Activated CD8-positive, alpha-beta T cell treated with anti-CD3 and anti-CD28 coated beads for 36 hours (primary cell): ENCODE measurements at regions not wholly inside any gene's neighbourhood (a gene's known extent, or its start where the extent isn't known, plus 50 kb on each side); places are given as distances from the start of the nearest gene placed in this dataset.
A peak's percentile ranks its signal among the peaks of the same experiment; 100 is the strongest.

Experiments
- ATAC-seq: fragments of 200-7000 bp; cut with Tn5 transposase; one replicate; pipeline ENCODE4 v1.10.0; 2021; ENCODE audit warnings: mild to moderate bottlenecking, moderate library complexity
- CTCF ChIA-PET: fragments of 350-600 bp; sonication (Branson Sonifier 250); formaldehyde crosslinking; loops from one replicate; lab custom pipeline; 2021; ENCODE audit warnings: antibody characterized with exemption; lab: Charles Lee
- POLR2A ChIA-PET: fragments of 350-600 bp; sonication (Branson Sonifier 250); formaldehyde crosslinking; loops from one replicate; lab custom pipeline; 2021; ENCODE audit warnings: antibody characterized with exemption; lab: Charles Lee
- DNase-seq: peaks from one replicate; pipeline ENCODE4 v3.0.0-alpha.2; 2020
- H3K27ac Mint-ChIP-seq: one replicate; pipeline ENCODE4 v1.8.0; 2021; ENCODE audit warnings: mild to moderate bottlenecking, mixed read lengths
- H3K27me3 Mint-ChIP-seq: one replicate; pipeline ENCODE4 v1.8.0; 2021; ENCODE audit warnings: mixed read lengths
- H3K36me3 Mint-ChIP-seq: one replicate; pipeline ENCODE4 v1.8.0; 2021; ENCODE audit warnings: low read depth, mixed read lengths
- H3K4me1 Mint-ChIP-seq: one replicate; pipeline ENCODE4 v1.8.0; 2021; ENCODE audit warnings: low read depth, mixed read lengths
- H3K4me3 Mint-ChIP-seq: one replicate; pipeline ENCODE4 v1.8.0; 2021; ENCODE audit warnings: mild to moderate bottlenecking, moderate library complexity, mixed read lengths
- H3K9me3 Mint-ChIP-seq: one replicate; pipeline ENCODE4 v1.8.0; 2021; ENCODE audit warnings: mixed read lengths
- CTCF ChIP-seq: fragments of 200-600 bp; IDR thresholded peaks from one replicate; pipeline ENCODE4 v1.8.0; 2022; ENCODE audit warnings: antibody characterized with exemption, mild to moderate bottlenecking
- intact Hi-C: fragments of 100-400 bp; cut with micrococcal nuclease; formaldehyde crosslinking; loops from one replicate; pipeline ENCODE4 v1.10.0; 2022

- H3K4me1 Mint-ChIP-seq, result peaks cover 13% of the 10 kb centered on the region
- no peaks in the 10 kb centered on the region for H3K36me3 Mint-ChIP-seq
- intact Hi-C loops, result no loop called here
- peaks cover 5% of the 10 kb centered on the region for H3K27me3 Mint-ChIP-seq
- H3K4me3 Mint-ChIP-seq, result no peak overlapping the region
- no peak for ATAC-seq
- DNase-seq, result no peak
- CTCF ChIA-PET, result interaction anchor here (1.1 kb wide), 1 partner anchor 93 kb away, joined by 3 read pairs; no protein-coding TSS in a partner anchor
- POLR2A ChIA-PET, result no interaction called here
- H3K27ac Mint-ChIP-seq, result no peak overlapping the region
- no peak for TF ChIP-seq CTCF
- peaks cover 5% of the 10 kb centered on the region for H3K9me3 Mint-ChIP-seq
Observed at GRCh38 chr2:216574046-216574445, 59.2 kb upstream of the IGFBP2 start.

- Mint-ChIP-seq H3K9me3 (peaks cover 5% of the 10 kb centered on the region), H3K4me3 (no peak overlapping the region), H3K4me1 (peaks cover 13% of the 10 kb centered on the region), H3K27me3 (peaks cover 3% of the 10 kb centered on the region), H3K27ac (no peak overlapping the region), H3K36me3 (no peaks in the 10 kb centered on the region)
- TF ChIP-seq CTCF, result no peak
- POLR2A ChIA-PET, result no interaction called here
- no peak for ATAC-seq
- intact Hi-C loops, result no loop called here
- CTCF ChIA-PET, result interaction anchor here (0.8 to 1.1 kb wide), 2 partner anchors 15 to 92 kb away, joined by 3 read pairs; no protein-coding TSS in a partner anchor
- DNase-seq, result no peak
Observed at GRCh38 chr2:216574586-216574985, 58.6 kb upstream of the IGFBP2 start.

- peaks cover 13% of the 10 kb centered on the region for H3K4me1 Mint-ChIP-seq
- CTCF ChIA-PET, result no interaction called here
- TF ChIP-seq CTCF, result no peak
Observed at GRCh38 chr2:216575465-216575864, 57.8 kb upstream of the IGFBP2 start.

GRCh38 chr2:216576616-216577015, 56.6 kb upstream of the IGFBP2 start:
- ATAC-seq (peak; percentile 36), DNase-seq (no peak)
- POLR2A ChIA-PET, result no interaction called here
- intact Hi-C loops, result no loop called here
- TF ChIP-seq CTCF, result no peak
- no peak overlapping the region for H3K27ac Mint-ChIP-seq
- no peaks in the 10 kb centered on the region for H3K27me3 Mint-ChIP-seq
- peaks cover 13% of the 10 kb centered on the region for H3K4me1 Mint-ChIP-seq
- no peaks in the 10 kb centered on the region for H3K36me3 Mint-ChIP-seq
- CTCF ChIA-PET, result interaction anchor here (0.7 to 1.0 kb wide), 2 partner anchors 10 to 61 kb away, joined by 3 read pairs; no protein-coding TSS in a partner anchor
- no peaks in the 10 kb centered on the region for H3K9me3 Mint-ChIP-seq
- no peak overlapping the region for H3K4me3 Mint-ChIP-seq

More at GRCh38 chr2:216575465-216575864, 57.8 kb upstream of the IGFBP2 start:
- Mint-ChIP-seq H3K4me3 (no peak overlapping the region), H3K27me3 (peaks cover 3% of the 10 kb centered on the region), H3K36me3 (no peaks in the 10 kb centered on the region), H3K9me3 (peaks cover 5% of the 10 kb centered on the region), H3K27ac (no peak overlapping the region)
- POLR2A ChIA-PET, result interaction anchor here (0.7 kb wide), 1 partner anchor 52 kb away, joined by 3 read pairs; no protein-coding TSS in a partner anchor
- DNase-seq, result no peak
- intact Hi-C loops, result no loop called here
- peak; percentile 70 for ATAC-seq

- ChIA-PET POLR2A (no interaction called here), CTCF (interaction anchor here (0.7 kb wide), 1 partner anchor 61 kb away, joined by 3 read pairs; no protein-coding TSS in a partner anchor)
- peaks cover 13% of the 10 kb centered on the region for H3K4me1 Mint-ChIP-seq
- H3K27me3 Mint-ChIP-seq, result peaks cover 5% of the 10 kb centered on the region
- H3K36me3 Mint-ChIP-seq, result no peaks in the 10 kb centered on the region
- DNase-seq, result no peak
- ATAC-seq, result no peak
- H3K9me3 Mint-ChIP-seq, result no peaks in the 10 kb centered on the region
- intact Hi-C loops, result no loop called here
- no peak for TF ChIP-seq CTCF
- H3K27ac Mint-ChIP-seq, result no peak overlapping the region
- H3K4me3 Mint-ChIP-seq, result no peak overlapping the region
Observed at GRCh38 chr2:216578325-216578724, 54.9 kb upstream of the IGFBP2 start.
